Peyer's patch (tissue), 4 donors: ENCODE measurements at regions not wholly inside any gene's neighbourhood (a gene's known extent, or its start where the extent isn't known, plus 50 kb on each side); places are given as distances from the start of the nearest gene placed in this dataset.

Experiments
- CTCF ChIP-seq, 6 experiments: fragments of 450-650 bp in 4 of 6; fragments of 200-600 bp in 2 of 6; sonication (generic) in 1 of 6; IDR thresholded peaks; one replicate each; pipeline ENCODE4 v1.5.1; 2017 to 2019; ENCODE audit warnings: antibody characterized with exemption in 6 of 6, mild to moderate bottlenecking in 3 of 6, moderate library complexity in 1 of 6
- POLR2A ChIP-seq, 2 donors: fragments of 450-650 bp; IDR thresholded peaks; one replicate each; pipeline ENCODE4 v1.5.1; 2017; ENCODE audit warnings: antibody characterized with exemption in 2 of 2, mild to moderate bottlenecking in 2 of 2, moderate library complexity in 2 of 2

- TF ChIP-seq CTCF (IDR thresholded peaks at IDR 0.05) = no peak
- TF ChIP-seq POLR2A (IDR thresholded peaks at IDR 0.05) = no peak
These were observed 124.0 kb downstream of the DKK1 start for GRCh38 chr10:52438119-52438518.
